DND-41 (cell line): ENCODE measurements at regions not wholly inside any gene's neighbourhood (a gene's known extent, or its start where the extent isn't known, plus 50 kb on each side); places are given as distances from the start of the nearest gene placed in this dataset.

Experiments
- EZH2 ChIP-seq: IDR thresholded peaks from 3 replicates; pipeline ENCODE4 v1.6.1; 2012; ENCODE audit warnings: borderline replicate concordance, low read depth, mild to moderate bottlenecking, moderate library complexity, low read length, inconsistent platforms; ENCODE audit not compliant: severe bottlenecking
- TF ChIP-seq, protein P1 (sequence below): IDR thresholded peaks from 2 replicates; pipeline ENCODE4 v1.5.1; 2012; ENCODE audit warnings: borderline replicate concordance, low read length, moderate library complexity, mild to moderate bottlenecking; ENCODE audit not compliant: poor library complexity, severe bottlenecking; ENCODE audit errors: extremely low read depth

DNA sequence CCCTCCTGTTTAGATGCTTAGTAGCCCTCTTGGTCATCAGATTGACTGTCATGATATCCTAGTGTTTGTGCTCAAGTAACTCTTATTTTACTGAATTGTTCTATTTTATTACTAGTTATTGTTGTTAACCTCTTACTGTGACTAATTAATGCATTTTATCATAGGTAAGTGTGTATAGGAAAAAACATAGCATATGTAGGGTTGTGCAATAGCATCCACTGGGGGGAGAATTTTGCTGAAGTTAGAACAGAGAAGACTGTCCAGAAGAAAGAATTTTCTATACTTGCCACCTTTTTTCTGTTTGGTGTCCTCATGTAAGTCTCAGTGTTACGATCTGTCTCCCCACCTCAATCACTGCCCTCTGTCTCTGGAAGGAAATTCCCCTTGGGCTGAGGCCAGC, 177.4 kb downstream of the RPIA start:
- TF ChIP-seq, protein P1, sequence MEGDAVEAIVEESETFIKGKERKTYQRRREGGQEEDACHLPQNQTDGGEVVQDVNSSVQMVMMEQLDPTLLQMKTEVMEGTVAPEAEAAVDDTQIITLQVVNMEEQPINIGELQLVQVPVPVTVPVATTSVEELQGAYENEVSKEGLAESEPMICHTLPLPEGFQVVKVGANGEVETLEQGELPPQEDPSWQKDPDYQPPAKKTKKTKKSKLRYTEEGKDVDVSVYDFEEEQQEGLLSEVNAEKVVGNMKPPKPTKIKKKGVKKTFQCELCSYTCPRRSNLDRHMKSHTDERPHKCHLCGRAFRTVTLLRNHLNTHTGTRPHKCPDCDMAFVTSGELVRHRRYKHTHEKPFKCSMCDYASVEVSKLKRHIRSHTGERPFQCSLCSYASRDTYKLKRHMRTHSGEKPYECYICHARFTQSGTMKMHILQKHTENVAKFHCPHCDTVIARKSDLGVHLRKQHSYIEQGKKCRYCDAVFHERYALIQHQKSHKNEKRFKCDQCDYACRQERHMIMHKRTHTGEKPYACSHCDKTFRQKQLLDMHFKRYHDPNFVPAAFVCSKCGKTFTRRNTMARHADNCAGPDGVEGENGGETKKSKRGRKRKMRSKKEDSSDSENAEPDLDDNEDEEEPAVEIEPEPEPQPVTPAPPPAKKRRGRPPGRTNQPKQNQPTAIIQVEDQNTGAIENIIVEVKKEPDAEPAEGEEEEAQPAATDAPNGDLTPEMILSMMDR: no peak
- TF ChIP-seq EZH2: no peak
